ENCODE measurements at regions not wholly inside any gene's neighbourhood (a gene's known extent, or its start where the extent isn't known, plus 50 kb on each side); places are given as distances from the start of the nearest gene placed in this dataset.

GRCh38 chr5:111670826-111671492 lies 86.0 kb downstream of the NREP start (continued):
- TF ChIP-seq IKZF2 (IDR thresholded peaks at IDR 0.05) (no peak), SRF (IDR thresholded peaks at IDR 0.05; ENCODE audit: low read depth in 2 of 2, low read length in 2 of 2) (no peak), RAD51 (IDR thresholded peaks at IDR 0.05) (no peak), ASH2L (IDR thresholded peaks at IDR 0.05; ENCODE audit: borderline replicate concordance, low read depth) (no peak), RCOR1 (conservative IDR thresholded peaks at IDR 0.05; ENCODE audit: low read depth, low read length) (no peak), BCLAF1 (IDR thresholded peaks at IDR 0.05) (no peak)

GRCh38 chr5:111668477-111669414 lies 88.2 kb downstream of the NREP start:
- ChIA-PET POLR2A (no interaction called here), CTCF (interaction anchor here (1.2 kb wide), 1 partner anchor 151 kb away, joined by 6 read pairs; no protein-coding TSS in a partner anchor), SMC1A (ENCODE audit: uncharacterized antibody, unreplicated experiment) (interaction anchor here (0.8 to 1.3 kb wide), 4 partner anchors 22 to 134 kb away, joined by 3 to 4 read pairs (median 3); no protein-coding TSS in a partner anchor), RAD21 (ENCODE audit: unreplicated experiment) (interaction anchor here (0.8 kb wide), 1 partner anchor 118 kb away, joined by 3 read pairs; no protein-coding TSS in a partner anchor)
- Histone ChIP-seq H3K27me3 (replicated peaks in 1 of 2; ENCODE audit: control insufficient read depth in 2 of 2, insufficient read depth in 2 of 2, low read length in 1 of 2) (no peaks in the 10 kb centered on the region), H3K36me3 (ENCODE audit: control insufficient read depth in 2 of 2, insufficient read depth in 2 of 2, low read length in 1 of 2) (no peaks in the 10 kb centered on the region), H3K9ac (ENCODE audit: control insufficient read depth, insufficient read depth, low read length) (no peak overlapping the region), H3K79me2 (ENCODE audit: control insufficient read depth, insufficient read depth, low read length) (no peaks in the 10 kb centered on the region), H3K4me1 (ENCODE audit: control insufficient read depth, insufficient read depth, low read length) (peaks cover 9% of the 10 kb centered on the region), H3K27ac (ENCODE audit: control insufficient read depth, insufficient read depth) (no peak overlapping the region), H3K4me2 (ENCODE audit: control insufficient read depth, insufficient read depth) (no peak overlapping the region), H4K20me1 (ENCODE audit: control insufficient read depth, insufficient read depth) (no peaks in the 10 kb centered on the region), H3K4me3 (no peak overlapping the region), H3K9me3 (replicated peaks; ENCODE audit: control insufficient read depth, insufficient read depth, low read length) (no peaks in the 10 kb centered on the region), H2AFZ (ENCODE audit: control insufficient read depth, low read depth, low read length) (no peak overlapping the region)
- WGBS (ENCODE audit: insufficient coverage, insufficient replicate concordance, low lambda C conversion rate, missing lambda C conversion rate): 19% methylated on average over 4 of the region's 4 CpGs
- intact Hi-C loops (cut with micrococcal nuclease; ENCODE audit: unreplicated experiment) (no loop called here), in situ Hi-C loops (cut with MboI) (no loop called here)
- no TSS peak for BruUV-seq (replicated peaks)
- DNase-seq (ENCODE audit: low read depth, low spot score) (no peak), ATAC-seq (no peak), FAIRE-seq (no peak)
- TF ChIP-seq HDAC6 (IDR thresholded peaks at IDR 0.05; ENCODE audit: unreplicated experiment) (no peak), DPF2 (IDR thresholded peaks at IDR 0.05) (no peak), NRF1 (conservative IDR thresholded peaks at IDR 0.05; ENCODE audit: low read depth, low read length) (no peak), NFIC (IDR thresholded peaks at IDR 0.05; ENCODE audit: low read depth, low read length) (no peak), POLR2AphosphoS2 (IDR thresholded peaks at IDR 0.05; ENCODE audit: low read depth, low read length) (no peak), FOXM1 (IDR thresholded peaks at IDR 0.05; ENCODE audit: low read depth, low read length) (no peak), TCF12 (IDR thresholded peaks at IDR 0.05; ENCODE audit: low read depth, low read length) (no peak), CEBPB (IDR thresholded peaks at IDR 0.05; ENCODE audit: borderline replicate concordance in 1 of 2, low read depth in 2 of 2, low read length in 2 of 2) (no peak), CBX3 (IDR thresholded peaks at IDR 0.05; ENCODE audit: borderline replicate concordance, low read depth) (no peak), POLR2AphosphoS5 (IDR thresholded peaks at IDR 0.05; ENCODE audit: low read length) (no peak), KDM1A (IDR thresholded peaks at IDR 0.05; ENCODE audit: borderline replicate concordance) (no peak), GATAD2B (conservative IDR thresholded peaks at IDR 0.05; ENCODE audit: low read depth) (no peak), MEF2B (IDR thresholded peaks at IDR 0.05; ENCODE audit: partially characterized antibody, poor library complexity, severe bottlenecking) (no peak), ZNF274 (IDR thresholded peaks at IDR 0.05; ENCODE audit: insufficient read depth, insufficient read length) (no peak), SMC3 (IDR thresholded peaks at IDR 0.05; ENCODE audit: borderline replicate concordance, low read length) (no peak)
